Mucosa of stomach (tissue), 1 donor: ENCODE measurements at regions not wholly inside any gene's neighbourhood (a gene's known extent, or its start where the extent isn't known, plus 50 kb on each side); places are given as distances from the start of the nearest gene placed in this dataset.

Experiments
- H3K27me3 ChIP-seq: one replicate; pipeline ENCODE4 v1.7.0; 2013; ENCODE audit warnings: mild to moderate bottlenecking, low read length; ENCODE audit not compliant: control insufficient read depth, insufficient read depth
- H3K36me3 ChIP-seq: one replicate; pipeline ENCODE4 v1.7.0; 2013; ENCODE audit warnings: low read length; ENCODE audit not compliant: control insufficient read depth, insufficient read depth
- H3K4me1 ChIP-seq: one replicate; pipeline ENCODE4 v1.7.0; 2013; ENCODE audit warnings: mild to moderate bottlenecking, low read length; ENCODE audit not compliant: control insufficient read depth, insufficient read depth
- H3K4me3 ChIP-seq: one replicate; pipeline ENCODE4 v1.7.0; 2013; ENCODE audit warnings: low read length
- H3K9ac ChIP-seq: one replicate; pipeline ENCODE4 v1.7.0; 2013; ENCODE audit warnings: mild to moderate bottlenecking, low read length, moderate library complexity
- H3K9me3 ChIP-seq: one replicate; pipeline ENCODE4 v1.7.0; 2013; ENCODE audit warnings: mild to moderate bottlenecking, low read length, moderate library complexity; ENCODE audit not compliant: control insufficient read depth
- donor health status: Pancreatic carcinoma.

DNA sequence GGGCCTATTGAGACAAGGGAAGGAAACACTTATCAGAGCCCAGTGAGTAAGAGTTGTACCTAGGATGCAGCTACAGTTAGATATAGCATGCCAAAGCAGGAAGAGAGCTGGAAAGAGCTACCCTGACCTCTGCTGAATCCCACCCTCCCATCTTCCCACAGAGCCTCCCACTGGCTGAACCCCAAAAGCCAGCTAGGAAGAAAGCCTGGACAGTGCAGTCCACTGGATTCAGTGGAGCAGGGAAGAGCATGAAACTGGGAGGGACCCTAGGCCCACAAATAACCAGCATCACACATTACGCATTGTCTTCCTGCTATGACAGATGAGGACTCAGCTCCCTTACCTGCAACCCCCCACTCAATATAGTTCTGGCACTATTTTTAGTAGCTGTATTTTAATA, 81.5 kb upstream of the AKAP13 start:
- Histone ChIP-seq H3K9me3 (no peaks in the 10 kb centered on the region), H3K27me3 (no peaks in the 10 kb centered on the region), H3K4me3 (no peak overlapping the region), H3K36me3 (no peaks in the 10 kb centered on the region), H3K4me1 (no peaks in the 10 kb centered on the region), H3K9ac (no peak overlapping the region)

DNA sequence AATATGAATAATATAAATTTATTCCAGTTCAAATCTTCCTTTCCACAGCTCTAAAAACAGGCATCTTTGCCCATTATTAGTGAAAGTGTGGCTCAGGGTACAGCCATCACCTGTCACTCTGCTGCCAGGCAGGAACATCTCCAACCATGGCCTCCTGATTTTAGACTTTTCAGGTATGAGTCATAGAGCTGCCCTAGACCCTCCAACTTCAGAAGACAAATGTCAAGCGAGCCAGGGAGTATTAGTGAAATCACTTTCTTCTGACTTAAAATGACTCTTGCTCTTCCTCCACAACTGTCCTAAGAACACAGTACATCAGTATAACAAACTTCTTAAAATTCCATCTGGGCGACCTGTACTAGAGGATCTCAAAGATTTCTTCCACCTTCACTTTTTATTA, 78.1 kb upstream of the AKAP13 start:
- H3K36me3 ChIP-seq = no peaks in the 10 kb centered on the region
- H3K4me1 ChIP-seq = no peaks in the 10 kb centered on the region
- no peak overlapping the region for H3K4me3 ChIP-seq
- no peaks in the 10 kb centered on the region for H3K27me3 ChIP-seq
- no peaks in the 10 kb centered on the region for H3K9me3 ChIP-seq
- no peak overlapping the region for H3K9ac ChIP-seq

DNA sequence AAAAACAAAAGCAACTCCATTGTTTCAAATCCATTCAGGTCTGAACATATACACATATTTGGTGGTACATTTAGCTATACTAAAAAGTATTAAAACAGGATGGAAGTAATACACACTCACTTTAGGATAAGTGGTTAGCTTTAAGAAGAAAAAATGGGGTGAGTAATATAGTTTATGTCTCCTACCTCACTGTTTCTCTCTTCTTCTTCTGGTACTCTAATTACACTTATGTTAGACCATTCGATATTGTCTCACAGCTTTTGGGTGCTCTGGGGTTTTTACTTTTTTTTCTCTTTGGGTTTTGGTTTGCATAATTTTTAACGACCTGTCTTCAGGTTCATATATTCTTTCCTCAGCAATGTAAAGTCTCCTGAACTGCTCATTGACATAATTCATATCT, 75.4 kb upstream of the AKAP13 start:
- Histone ChIP-seq H3K4me1 (no peaks in the 10 kb centered on the region), H3K27me3 (no peaks in the 10 kb centered on the region), H3K4me3 (no peak overlapping the region), H3K36me3 (no peaks in the 10 kb centered on the region), H3K9me3 (no peaks in the 10 kb centered on the region), H3K9ac (no peak overlapping the region)

DNA sequence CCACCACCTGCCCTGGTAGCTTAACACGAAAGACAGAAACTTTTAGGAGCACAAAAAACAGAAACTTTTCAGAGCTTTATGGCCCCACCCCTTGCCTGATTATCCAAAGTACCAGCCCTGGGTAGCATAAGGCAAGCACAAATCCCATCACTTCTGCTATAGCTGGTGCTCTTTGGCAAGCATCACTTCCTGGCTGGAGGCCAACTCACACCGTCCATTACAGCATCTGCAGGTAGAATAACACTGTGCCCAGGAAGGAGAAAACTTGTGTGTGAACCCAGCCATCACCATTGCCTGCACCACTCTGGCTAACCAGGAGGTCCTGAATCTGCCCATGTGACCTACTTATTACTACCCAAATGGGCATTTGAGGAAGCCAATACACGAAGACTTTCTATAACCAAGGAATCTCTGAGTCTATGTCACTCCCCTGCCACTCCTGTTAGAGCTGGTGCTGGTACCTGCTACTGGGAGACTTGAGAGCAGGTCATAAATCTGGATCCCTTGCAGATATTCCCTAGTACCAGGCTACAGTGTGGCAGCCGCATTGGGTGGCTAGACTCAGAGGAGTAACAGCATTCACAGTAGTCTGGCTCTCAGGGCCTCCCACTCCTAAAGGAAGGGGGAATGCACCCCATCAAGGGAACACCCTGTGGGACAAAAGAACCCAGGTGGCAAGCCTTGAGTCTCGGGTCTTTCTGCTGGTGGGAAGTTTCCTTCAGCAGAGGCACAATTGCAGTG, 73.3 kb upstream of the AKAP13 start:
- Histone ChIP-seq H3K9me3 (no peaks in the 10 kb centered on the region), H3K4me1 (no peaks in the 10 kb centered on the region), H3K9ac (no peak overlapping the region), H3K27me3 (no peaks in the 10 kb centered on the region), H3K36me3 (no peaks in the 10 kb centered on the region), H3K4me3 (no peak overlapping the region)

DNA sequence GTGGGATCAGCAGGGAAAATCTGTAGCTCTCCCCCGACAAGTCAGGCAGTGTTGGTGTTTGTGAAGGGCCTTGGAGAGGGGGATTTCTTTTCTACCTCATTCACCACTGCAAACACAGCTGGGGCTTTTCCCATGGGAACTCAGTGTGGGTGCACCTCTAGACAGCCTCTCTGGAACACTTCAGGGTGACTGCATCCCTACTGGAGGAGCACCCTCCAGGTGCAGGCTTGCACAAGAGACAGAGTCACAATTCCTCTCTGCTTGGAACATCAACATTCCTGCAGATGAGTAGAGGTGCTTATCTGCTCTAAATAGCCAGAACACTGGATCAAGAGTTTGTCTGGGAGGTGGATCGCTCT, 72.7 kb upstream of the AKAP13 start:
- Histone ChIP-seq H3K4me1 (no peaks in the 10 kb centered on the region), H3K27me3 (no peaks in the 10 kb centered on the region), H3K9me3 (no peaks in the 10 kb centered on the region), H3K4me3 (no peak overlapping the region), H3K9ac (no peak overlapping the region), H3K36me3 (no peaks in the 10 kb centered on the region)

DNA sequence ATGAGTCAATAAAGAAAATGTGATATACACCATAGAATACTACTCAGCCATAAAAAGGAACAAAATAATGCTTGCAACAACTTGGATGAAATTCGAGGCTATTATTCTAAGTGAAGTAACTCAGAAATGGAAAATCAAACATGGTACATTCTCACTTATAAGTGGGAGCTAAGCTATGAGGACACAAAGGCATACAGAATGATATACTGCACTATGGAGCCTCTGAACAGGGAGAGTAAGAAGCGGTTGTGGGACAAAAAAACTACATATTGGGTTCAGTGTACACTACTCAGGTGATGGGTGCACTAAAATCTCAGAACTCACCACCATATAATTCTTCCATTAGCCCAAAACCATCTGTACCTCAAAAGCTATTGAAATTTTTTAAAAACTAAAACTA, 68.8 kb upstream of the AKAP13 start:
- H3K9me3 ChIP-seq = no peaks in the 10 kb centered on the region
- no peaks in the 10 kb centered on the region for H3K27me3 ChIP-seq
- no peaks in the 10 kb centered on the region for H3K4me1 ChIP-seq
- H3K9ac ChIP-seq = no peak overlapping the region
- no peak overlapping the region for H3K4me3 ChIP-seq
- no peaks in the 10 kb centered on the region for H3K36me3 ChIP-seq

DNA sequence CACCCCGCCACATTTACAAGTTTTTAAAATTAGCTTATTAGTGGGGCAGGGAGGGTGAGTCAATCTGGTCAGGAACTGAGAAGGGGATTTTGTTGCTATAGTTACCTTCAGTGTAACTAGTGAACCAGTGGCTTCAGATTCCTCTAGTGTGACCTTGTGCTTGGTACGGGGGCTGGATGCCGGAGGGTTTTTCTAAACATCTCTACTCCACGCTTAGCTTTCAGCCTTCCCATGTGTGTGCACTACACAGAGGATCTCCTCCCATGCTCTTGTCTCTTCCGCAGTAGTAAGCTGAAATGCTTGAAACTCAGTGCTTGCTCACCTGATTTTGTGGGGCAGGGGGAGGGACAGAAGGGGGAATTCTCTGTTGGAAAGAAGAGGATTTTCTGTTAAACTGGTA, 67.9 kb upstream of the AKAP13 start:
- H3K4me3 ChIP-seq = no peak overlapping the region
- H3K36me3 ChIP-seq = no peaks in the 10 kb centered on the region
- no peak overlapping the region for H3K9ac ChIP-seq
- no peaks in the 10 kb centered on the region for H3K27me3 ChIP-seq
- no peaks in the 10 kb centered on the region for H3K4me1 ChIP-seq
- no peaks in the 10 kb centered on the region for H3K9me3 ChIP-seq

DNA sequence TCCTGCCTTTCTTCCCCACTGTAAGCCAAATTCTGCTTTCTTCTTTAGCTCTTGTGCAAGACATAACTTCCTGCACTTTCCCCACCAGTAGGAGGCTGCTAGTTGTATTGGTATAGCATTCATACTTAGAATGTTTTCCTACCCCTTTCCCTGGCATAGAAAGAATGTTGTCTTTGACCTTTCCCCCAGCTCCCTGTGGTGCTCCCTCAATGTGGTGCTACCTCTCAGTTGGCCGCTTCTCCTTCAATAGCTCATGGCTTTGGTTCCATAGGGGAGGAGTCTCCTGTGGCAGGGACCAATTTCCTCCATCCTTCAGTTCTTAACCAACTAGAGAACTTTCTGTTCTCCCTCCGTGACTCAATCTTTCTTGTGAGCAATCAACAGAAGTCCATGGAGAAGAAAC, 67.5 kb upstream of the AKAP13 start:
- H3K36me3 ChIP-seq = no peaks in the 10 kb centered on the region
- no peaks in the 10 kb centered on the region for H3K9me3 ChIP-seq
- no peak overlapping the region for H3K4me3 ChIP-seq
- peaks cover 3% of the 10 kb centered on the region for H3K4me1 ChIP-seq
- no peak overlapping the region for H3K9ac ChIP-seq
- H3K27me3 ChIP-seq = no peaks in the 10 kb centered on the region

DNA sequence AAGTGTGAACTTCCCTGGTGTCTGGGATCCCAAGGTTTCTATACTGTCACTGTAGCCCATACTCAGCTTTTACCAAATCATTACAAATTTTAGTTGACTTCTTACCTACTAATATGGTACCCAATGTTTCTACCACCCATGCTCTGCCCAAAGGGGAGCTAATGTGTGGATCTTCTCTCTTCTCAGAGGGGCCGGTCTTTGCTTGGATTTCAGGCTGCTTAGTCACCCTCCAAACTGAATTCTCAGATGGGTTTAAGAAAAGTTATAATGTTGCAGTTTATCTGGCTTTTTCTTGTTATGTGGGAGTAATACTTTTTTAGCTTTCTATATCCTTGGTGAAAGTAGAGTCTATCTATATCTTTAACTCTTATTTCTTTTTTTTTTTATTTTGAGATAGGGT, 67.1 kb upstream of the AKAP13 start:
- no peaks in the 10 kb centered on the region for H3K27me3 ChIP-seq
- H3K9me3 ChIP-seq = no peaks in the 10 kb centered on the region
- H3K36me3 ChIP-seq = no peaks in the 10 kb centered on the region
- H3K9ac ChIP-seq = no peak overlapping the region
- H3K4me1 ChIP-seq = peaks cover 7% of the 10 kb centered on the region
- H3K4me3 ChIP-seq = no peak overlapping the region

DNA sequence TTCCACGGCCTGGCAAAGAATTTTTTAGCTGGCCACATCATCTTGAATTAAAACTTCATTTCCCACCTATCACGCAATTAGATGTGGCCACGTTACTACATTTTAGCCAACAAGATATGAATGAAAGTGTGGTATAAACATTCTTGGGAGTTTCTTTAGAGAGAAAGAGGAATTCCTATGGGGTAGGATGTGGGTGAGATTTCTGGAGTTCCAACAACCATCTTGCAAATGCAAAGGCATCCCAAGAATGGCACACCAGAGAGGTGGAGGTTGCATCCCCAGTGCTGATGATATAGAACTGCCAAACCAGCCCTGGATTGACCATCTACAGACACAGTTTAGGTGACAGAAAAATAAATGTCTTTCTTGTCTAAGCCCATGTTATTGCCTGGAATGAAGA, 66.3 kb upstream of the AKAP13 start:
- Histone ChIP-seq H3K27me3 (no peaks in the 10 kb centered on the region), H3K9me3 (no peaks in the 10 kb centered on the region), H3K4me3 (no peak overlapping the region), H3K9ac (no peak overlapping the region), H3K36me3 (no peaks in the 10 kb centered on the region), H3K4me1 (peaks cover 13% of the 10 kb centered on the region)

DNA sequence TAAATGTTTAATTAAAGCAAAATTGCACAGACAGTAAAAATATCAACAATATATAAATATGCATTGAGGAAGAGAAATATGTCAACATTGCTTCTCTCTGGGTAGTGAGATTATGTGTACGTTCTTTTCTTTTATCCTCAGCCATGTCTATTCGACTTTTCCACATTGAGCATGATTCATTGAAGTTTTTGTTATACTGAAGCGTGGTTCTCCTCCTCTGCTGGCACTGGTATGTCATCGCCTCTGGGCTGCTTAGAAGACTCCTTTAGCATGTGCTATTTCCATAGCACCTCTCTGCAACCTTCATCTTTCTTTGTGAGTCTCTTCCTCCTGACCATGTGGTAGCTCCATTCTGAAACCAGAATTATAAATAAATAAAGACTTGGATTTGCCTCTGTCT, 65.8 kb upstream of the AKAP13 start:
- H3K9me3 ChIP-seq = no peaks in the 10 kb centered on the region
- H3K27me3 ChIP-seq = no peaks in the 10 kb centered on the region
- no peak overlapping the region for H3K9ac ChIP-seq

DNA sequence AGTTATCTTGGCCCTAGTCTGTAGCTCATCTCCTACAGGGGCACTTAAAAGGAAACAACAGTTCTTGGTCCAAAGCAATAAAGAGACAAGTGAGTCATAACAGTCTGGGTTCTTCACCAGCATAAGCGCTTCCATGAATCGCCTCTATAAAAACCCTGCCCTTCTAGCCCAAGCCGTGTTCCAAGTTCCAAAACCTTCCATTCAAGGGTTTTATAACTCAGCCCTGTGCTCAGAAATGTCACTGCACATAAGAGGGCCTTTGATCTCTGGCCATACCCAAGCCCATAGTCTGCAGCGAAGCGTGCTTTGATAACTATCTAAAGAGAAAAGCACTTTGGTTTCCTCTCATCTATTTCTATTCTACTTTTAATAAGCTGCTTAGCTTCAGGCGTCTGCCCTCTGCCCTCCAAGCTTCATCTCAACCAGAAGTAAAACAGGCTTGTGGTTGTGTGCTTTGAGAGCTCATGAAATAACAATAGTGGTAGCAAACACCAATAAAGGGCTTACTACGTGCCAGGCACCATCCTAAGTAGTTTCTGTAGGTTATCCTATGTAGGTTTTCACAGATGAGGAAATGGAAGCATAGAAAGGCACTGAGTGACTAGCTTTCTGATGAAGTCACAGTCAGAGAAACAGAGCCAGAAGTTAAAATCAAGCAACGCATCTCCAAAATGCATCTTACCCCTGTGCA, 64.0 kb upstream of the AKAP13 start:
- no peak overlapping the region for H3K4me3 ChIP-seq
- no peaks in the 10 kb centered on the region for H3K27me3 ChIP-seq
- no peaks in the 10 kb centered on the region for H3K36me3 ChIP-seq
- H3K9ac ChIP-seq = no peak overlapping the region
- peaks cover 13% of the 10 kb centered on the region for H3K4me1 ChIP-seq
- H3K9me3 ChIP-seq = no peaks in the 10 kb centered on the region

More for the DNA sequence above, 65.8 kb upstream of the AKAP13 start:
- Histone ChIP-seq H3K4me3 (no peak overlapping the region), H3K4me1 (peaks cover 13% of the 10 kb centered on the region), H3K36me3 (no peaks in the 10 kb centered on the region)
